ENCODE measurements at regions not wholly inside any gene's neighbourhood (a gene's known extent, or its start where the extent isn't known, plus 50 kb on each side); places are given as distances from the start of the nearest gene placed in this dataset.
"Not testable (repeated sequence)": the region's sequence is repeated elsewhere in the genome, so short reads cannot be mapped to it uniquely, and the experiment has no call there.

DNA sequence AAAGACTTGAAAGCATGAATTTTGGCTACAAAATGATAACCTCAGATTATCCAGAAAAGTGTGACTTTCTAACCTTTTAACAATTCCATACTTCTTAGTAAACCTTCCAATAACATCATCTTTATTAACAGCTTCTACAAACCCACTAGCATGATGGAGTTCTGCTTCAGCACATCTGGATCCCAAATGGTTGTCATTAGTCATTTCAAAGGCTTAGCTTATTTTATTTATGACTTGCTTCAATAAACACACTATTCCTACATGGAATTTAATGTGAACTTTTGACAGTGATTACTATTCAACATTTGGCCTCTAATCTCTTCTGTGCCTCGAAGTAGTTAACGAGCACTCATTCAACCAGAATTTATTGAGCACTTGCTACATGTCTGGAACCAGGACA is 808.3 kb downstream of the TSN start:
- Histone ChIP-seq H3K36me3 (no peaks in the 10 kb centered on the region), H3K9me3 (no peaks in the 10 kb centered on the region), H3K27ac (no peak overlapping the region), H3K27me3 (no peaks in the 10 kb centered on the region), H3K4me1 (ENCODE audit: insufficient read depth) (no peaks in the 10 kb centered on the region), H3K4me3 (no peak overlapping the region)
- WGBS, 3 donors = 23 to 31% (median 24%) methylated on average over 2 of the region's 2 CpGs
- no peak for DNase-seq
- intact Hi-C loops (cut with DNase I) = no loop called here
- TF ChIP-seq EP300 (IDR thresholded peaks at IDR 0.05) = no peak
- TF ChIP-seq, protein P1, sequence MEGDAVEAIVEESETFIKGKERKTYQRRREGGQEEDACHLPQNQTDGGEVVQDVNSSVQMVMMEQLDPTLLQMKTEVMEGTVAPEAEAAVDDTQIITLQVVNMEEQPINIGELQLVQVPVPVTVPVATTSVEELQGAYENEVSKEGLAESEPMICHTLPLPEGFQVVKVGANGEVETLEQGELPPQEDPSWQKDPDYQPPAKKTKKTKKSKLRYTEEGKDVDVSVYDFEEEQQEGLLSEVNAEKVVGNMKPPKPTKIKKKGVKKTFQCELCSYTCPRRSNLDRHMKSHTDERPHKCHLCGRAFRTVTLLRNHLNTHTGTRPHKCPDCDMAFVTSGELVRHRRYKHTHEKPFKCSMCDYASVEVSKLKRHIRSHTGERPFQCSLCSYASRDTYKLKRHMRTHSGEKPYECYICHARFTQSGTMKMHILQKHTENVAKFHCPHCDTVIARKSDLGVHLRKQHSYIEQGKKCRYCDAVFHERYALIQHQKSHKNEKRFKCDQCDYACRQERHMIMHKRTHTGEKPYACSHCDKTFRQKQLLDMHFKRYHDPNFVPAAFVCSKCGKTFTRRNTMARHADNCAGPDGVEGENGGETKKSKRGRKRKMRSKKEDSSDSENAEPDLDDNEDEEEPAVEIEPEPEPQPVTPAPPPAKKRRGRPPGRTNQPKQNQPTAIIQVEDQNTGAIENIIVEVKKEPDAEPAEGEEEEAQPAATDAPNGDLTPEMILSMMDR (IDR thresholded peaks at IDR 0.05) = no peak
- no peak for TF ChIP-seq POLR2A (IDR thresholded peaks at IDR 0.05)

DNA sequence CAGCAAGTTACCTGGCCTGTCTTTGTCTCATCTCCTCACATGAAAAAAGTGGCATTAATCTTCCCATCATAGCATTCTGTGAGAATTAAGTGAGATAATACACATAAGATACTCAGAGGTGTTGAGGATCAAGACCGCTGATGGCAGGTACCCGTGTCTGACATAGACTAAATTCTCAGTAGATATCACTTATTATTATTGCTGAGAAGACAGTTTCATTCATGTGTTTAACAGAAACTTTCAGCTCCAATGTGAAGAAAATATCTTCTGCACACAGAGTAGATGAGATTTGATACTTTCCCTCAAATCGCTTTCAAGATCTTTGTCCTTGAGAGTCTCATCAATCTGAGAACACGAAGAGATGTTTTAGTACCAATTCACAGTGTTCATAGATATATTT is 809.4 kb downstream of the TSN start:
- intact Hi-C loops (cut with DNase I) = no loop called here
- H3K4me1 ChIP-seq (ENCODE audit: insufficient read depth) = no peaks in the 10 kb centered on the region
- H3K27me3 ChIP-seq = no peaks in the 10 kb centered on the region
- 80 to 93% (median 80%) methylated on average over 4 of the region's 4 CpGs for WGBS, 3 donors
- no peak for TF ChIP-seq EP300 (IDR thresholded peaks at IDR 0.05)
- no peak for TF ChIP-seq POLR2A (IDR thresholded peaks at IDR 0.05)
- TF ChIP-seq, protein P1 (IDR thresholded peaks at IDR 0.05) = no peak
- no peak for DNase-seq
- H3K27ac ChIP-seq = no peak overlapping the region
- no peak overlapping the region for H3K4me3 ChIP-seq
- H3K36me3 ChIP-seq = no peaks in the 10 kb centered on the region
- H3K9me3 ChIP-seq = no peaks in the 10 kb centered on the region

DNA sequence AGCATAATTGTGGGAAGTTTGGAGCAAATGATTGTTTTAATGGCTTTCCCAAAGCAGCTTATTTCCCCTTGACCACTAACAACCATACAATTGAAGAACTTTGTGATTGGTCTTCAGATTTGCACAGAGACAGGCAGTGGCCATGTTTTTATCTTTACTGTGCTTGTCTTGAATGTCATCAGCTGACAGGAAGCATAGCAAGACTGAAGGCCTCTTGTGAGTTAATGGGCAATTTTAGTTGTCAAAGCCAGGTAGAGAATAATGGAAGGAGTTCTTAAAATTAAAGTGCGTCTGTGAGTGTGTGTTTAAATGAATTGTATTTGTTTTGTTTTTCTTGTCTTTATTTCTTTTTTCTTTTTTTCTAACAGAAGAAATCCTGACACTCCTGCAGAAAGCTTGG is 809.9 kb downstream of the TSN start:
- H3K9me3 ChIP-seq = no peaks in the 10 kb centered on the region
- DNase-seq = no peak
- H3K4me3 ChIP-seq = no peak overlapping the region
- WGBS, 3 donors = 17 to 43% (median 39%) methylated on average over 1 of the region's 1 CpG
- TF ChIP-seq, protein P1 (IDR thresholded peaks at IDR 0.05) = no peak
- no peak for TF ChIP-seq POLR2A (IDR thresholded peaks at IDR 0.05)
- TF ChIP-seq EP300 (IDR thresholded peaks at IDR 0.05) = no peak
- H3K4me1 ChIP-seq (ENCODE audit: insufficient read depth) = no peaks in the 10 kb centered on the region
- no peaks in the 10 kb centered on the region for H3K27me3 ChIP-seq
- intact Hi-C loops (cut with DNase I) = no loop called here
- H3K27ac ChIP-seq = no peak overlapping the region
- H3K36me3 ChIP-seq = no peaks in the 10 kb centered on the region

DNA sequence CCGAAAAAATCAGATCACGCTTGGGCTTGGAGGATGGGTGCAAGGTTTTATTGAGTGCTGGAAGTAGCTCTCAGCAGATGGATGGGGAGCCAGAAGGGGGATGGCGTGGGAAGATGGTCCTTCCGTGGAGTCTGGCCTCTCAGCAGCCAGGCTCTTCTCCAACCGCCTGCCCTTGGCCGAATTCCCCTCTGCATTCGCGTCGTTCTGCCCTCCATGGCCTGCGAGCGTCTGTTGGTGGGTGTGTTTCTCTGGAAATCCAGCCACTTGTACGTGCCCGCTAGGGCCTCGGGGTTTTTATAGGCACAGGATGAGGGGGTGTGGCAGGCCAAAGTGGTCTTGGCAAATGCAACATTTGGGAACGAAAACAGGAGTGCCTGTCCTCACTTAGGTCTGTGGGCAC is 815.2 kb downstream of the TSN start:
- TF ChIP-seq EP300 (IDR thresholded peaks at IDR 0.05) = no peak
- TF ChIP-seq POLR2A (IDR thresholded peaks at IDR 0.05) = no peak
- TF ChIP-seq, protein P1 (IDR thresholded peaks at IDR 0.05) = no peak
- Histone ChIP-seq H3K27me3 (no peaks in the 10 kb centered on the region), H3K4me1 (ENCODE audit: insufficient read depth) (no peaks in the 10 kb centered on the region), H3K36me3 (no peaks in the 10 kb centered on the region), H3K4me3 (no peak overlapping the region), H3K9me3 (no peaks in the 10 kb centered on the region), H3K27ac (no peak overlapping the region)
- intact Hi-C loops (cut with DNase I) = no loop called here
- DNase-seq = no peak
- 85 to 90% (median 85%) methylated on average over 15 of the region's 15 CpGs for WGBS, 3 donors

DNA sequence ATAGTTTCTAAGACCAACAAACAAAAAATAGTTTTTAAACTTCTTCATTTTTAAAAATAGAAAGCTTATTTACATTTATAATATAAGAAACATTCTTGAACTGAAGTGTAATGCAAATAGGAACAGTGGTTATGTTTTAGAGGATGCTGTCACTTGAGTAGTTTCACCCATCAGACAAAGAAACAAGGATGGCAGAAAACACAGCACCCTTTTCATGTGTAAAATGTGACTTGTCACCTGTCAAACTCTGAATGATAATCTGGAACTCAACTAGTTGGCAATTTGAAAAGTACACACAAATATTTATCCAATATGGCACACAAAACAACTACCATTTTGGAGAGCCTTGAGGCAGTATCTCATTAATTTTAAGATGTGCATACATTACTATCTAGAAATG is 816.0 kb downstream of the TSN start:
- H3K4me1 ChIP-seq (ENCODE audit: insufficient read depth); H3K36me3 ChIP-seq; H3K4me3 ChIP-seq; H3K27me3 ChIP-seq; H3K9me3 ChIP-seq; intact Hi-C loops (cut with DNase I); H3K27ac ChIP-seq; DNase-seq: not testable (repeated sequence)

All from ovary (tissue), 7 donors.